SHP77 (cell line): ENCODE measurements at regions not wholly inside any gene's neighbourhood (a gene's known extent, or its start where the extent isn't known, plus 50 kb on each side); places are given as distances from the start of the nearest gene placed in this dataset.
"Not testable (repeated sequence)": the region's sequence is repeated elsewhere in the genome, so short reads cannot be mapped to it uniquely, and the experiment has no call there.

Experiments used
- DNase-seq, 2 experiments: peaks; one replicate each; lab custom pipeline; 2025; lab: John Stamatoyannopoulos, UW

GRCh38 chrX:150212672-150213480, 150.2 kb upstream of the MAMLD1 start:
- no peak for DNase-seq

GRCh38 chrX:150213481-150214030, 149.6 kb upstream of the MAMLD1 start:
- no peak for DNase-seq

GRCh38 chrX:150216000-150216399, 147.1 kb upstream of the MAMLD1 start:
- not testable (repeated sequence) for DNase-seq

- no peak for DNase-seq
Measured at GRCh38 chrX:150216716-150217115, 146.4 kb upstream of the MAMLD1 start.

- no peak for DNase-seq
Measured at GRCh38 chrX:150217609-150218008, 145.5 kb upstream of the MAMLD1 start.

- DNase-seq, result no peak
Measured at GRCh38 chrX:150219374-150220185, 143.5 kb upstream of the MAMLD1 start.

- DNase-seq, result no peak
Measured at GRCh38 chrX:150223176-150224015, 139.7 kb upstream of the MAMLD1 start.

- DNase-seq, result no peak
Measured at GRCh38 chrX:150224676-150225075, 138.4 kb upstream of the MAMLD1 start.

GRCh38 chrX:150225266-150225665, 137.9 kb upstream of the MAMLD1 start:
- DNase-seq, result no peak

- no peak for DNase-seq
Measured at GRCh38 chrX:150225756-150226155, 137.4 kb upstream of the MAMLD1 start.

GRCh38 chrX:150226223-150226965, 136.7 kb upstream of the MAMLD1 start:
- DNase-seq, result no peak

GRCh38 chrX:150227321-150227860, 135.7 kb upstream of the MAMLD1 start:
- DNase-seq, result no peak

- DNase-seq, result no peak
Measured at GRCh38 chrX:150227873-150228410, 135.2 kb upstream of the MAMLD1 start.

- no peak for DNase-seq
Measured at GRCh38 chrX:150228431-150228830, 134.7 kb upstream of the MAMLD1 start.

GRCh38 chrX:150229030-150229429, 134.1 kb upstream of the MAMLD1 start:
- no peak for DNase-seq

GRCh38 chrX:150229481-150229880, 133.6 kb upstream of the MAMLD1 start:
- DNase-seq, result no peak

GRCh38 chrX:150230952-150231351, 132.2 kb upstream of the MAMLD1 start:
- DNase-seq, result not testable (repeated sequence)

GRCh38 chrX:150231368-150231767, 131.7 kb upstream of the MAMLD1 start:
- DNase-seq, result not testable (repeated sequence)

GRCh38 chrX:150232222-150232621, 130.9 kb upstream of the MAMLD1 start:
- DNase-seq, result not testable (repeated sequence)

- no peak for DNase-seq
Measured at GRCh38 chrX:150234126-150234525, 129.0 kb upstream of the MAMLD1 start.

- DNase-seq, result no peak
Measured at GRCh38 chrX:150236327-150236726, 126.8 kb upstream of the MAMLD1 start.
